ENCODE measurements at regions not wholly inside any gene's neighbourhood (a gene's known extent, or its start where the extent isn't known, plus 50 kb on each side); places are given as distances from the start of the nearest gene placed in this dataset.

GRCh38 chr2:103860016-103860415 is 993.9 kb upstream of the POU3F3 start:
- TF ChIP-seq, protein P1, sequence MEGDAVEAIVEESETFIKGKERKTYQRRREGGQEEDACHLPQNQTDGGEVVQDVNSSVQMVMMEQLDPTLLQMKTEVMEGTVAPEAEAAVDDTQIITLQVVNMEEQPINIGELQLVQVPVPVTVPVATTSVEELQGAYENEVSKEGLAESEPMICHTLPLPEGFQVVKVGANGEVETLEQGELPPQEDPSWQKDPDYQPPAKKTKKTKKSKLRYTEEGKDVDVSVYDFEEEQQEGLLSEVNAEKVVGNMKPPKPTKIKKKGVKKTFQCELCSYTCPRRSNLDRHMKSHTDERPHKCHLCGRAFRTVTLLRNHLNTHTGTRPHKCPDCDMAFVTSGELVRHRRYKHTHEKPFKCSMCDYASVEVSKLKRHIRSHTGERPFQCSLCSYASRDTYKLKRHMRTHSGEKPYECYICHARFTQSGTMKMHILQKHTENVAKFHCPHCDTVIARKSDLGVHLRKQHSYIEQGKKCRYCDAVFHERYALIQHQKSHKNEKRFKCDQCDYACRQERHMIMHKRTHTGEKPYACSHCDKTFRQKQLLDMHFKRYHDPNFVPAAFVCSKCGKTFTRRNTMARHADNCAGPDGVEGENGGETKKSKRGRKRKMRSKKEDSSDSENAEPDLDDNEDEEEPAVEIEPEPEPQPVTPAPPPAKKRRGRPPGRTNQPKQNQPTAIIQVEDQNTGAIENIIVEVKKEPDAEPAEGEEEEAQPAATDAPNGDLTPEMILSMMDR (IDR thresholded peaks at IDR 0.05): no peak
- no peak for TF ChIP-seq ZFX (IDR thresholded peaks at IDR 0.05; ENCODE audit: borderline replicate concordance)

All from 22Rv1 (cell line).